ENCODE measurements at regions not wholly inside any gene's neighbourhood (a gene's known extent, or its start where the extent isn't known, plus 50 kb on each side); places are given as distances from the start of the nearest gene placed in this dataset.
A peak's percentile ranks its signal among the peaks of the same experiment; 100 is the strongest.

GRCh38 chr2:8615252-8615575, 66.6 kb upstream of the ID2 start:
- Histone ChIP-seq H3K27ac (ENCODE audit: extremely low read depth, low read depth, low read length) (no peak overlapping the region; the same call in 2 of the 3 replicates), H3K9me3 (replicated peaks; ENCODE audit: control insufficient read depth, insufficient read depth, low read depth, low read length) (peaks cover 6% of the 10 kb centered on the region), H3K79me2 (ENCODE audit: control insufficient read depth, insufficient read depth, low read length) (no peaks in the 10 kb centered on the region), H2AFZ (ENCODE audit: low read depth, low read length) (no peak overlapping the region), H3K4me3 (no peak overlapping the region), H3K36me3 (ENCODE audit: control insufficient read depth, insufficient read depth, low read length) (no peaks in the 10 kb centered on the region), H3K27me3 (ENCODE audit: control insufficient read depth in 2 of 2, insufficient read depth in 2 of 2, low read length in 2 of 2) (peaks cover 0 to 59% of the 10 kb centered on the region in 2 experiments; a peak in 3 of 5 replicates), H3K4me2 (ENCODE audit: insufficient read depth, low read length) (peak overlapping the region; percentile 28; the same call in 1 of the 2 replicates), H4K20me1 (replicated peaks; ENCODE audit: control insufficient read depth, insufficient read depth, low read length) (0 out of 2 replicates have a peak, but pooled peaks cover 5% of the 10 kb centered on the region), H3K9ac (ENCODE audit: insufficient read depth in 1 of 2, low read depth in 2 of 2, low read length in 2 of 2) (no peak overlapping the region; a peak in 1 of 4 replicates), H3K4me1 (replicated peaks in 1 of 2; ENCODE audit: control insufficient read depth in 2 of 2, insufficient read depth in 2 of 2, low read length in 2 of 2) (peaks cover 18% of the 10 kb centered on the region in 2 experiments), H3K9me1 (ENCODE audit: control insufficient read depth, insufficient read depth, low read length) (no peaks in the 10 kb centered on the region)
- CTCF ChIA-PET (ENCODE audit: low intra/inter-chr PET ratio), result no interaction called here
- POLR2A ChIA-PET, result interaction anchor here (0.6 to 2.0 kb wide), 3 partner anchors 9 to 90 kb away, joined by 3 to 6 read pairs (median 4); no protein-coding TSS in a partner anchor
- ATAC-seq (no peak), DNase-seq (ENCODE audit: extremely low read depth in 1 of 4, low spot score in 3 of 4) (no peak), FAIRE-seq (no peak)
- BruUV-seq (replicated peaks), result no TSS peak
- WGBS (ENCODE audit: insufficient coverage, low coverage, missing lambda C conversion rate), result 41% methylated on average over 6 of the region's 6 CpGs
- TF ChIP-seq MTA3 (IDR thresholded peaks at IDR 0.05; ENCODE audit: borderline replicate concordance), result no peak
- 0 out of 2 replicates have a peak, but pooled peaks have one; percentile 11 for TF ChIP-seq ZNF512 (tag; IDR thresholded peaks at IDR 0.05)
- no peak for TF ChIP-seq IRF1 (CRISPR knock-in tag; IDR thresholded peaks at IDR 0.05; ENCODE audit: borderline replicate concordance)
- no peak for TF ChIP-seq MED1 (CRISPR knock-in tag; IDR thresholded peaks at IDR 0.05; ENCODE audit: borderline replicate concordance)
- in situ Hi-C loops (cut with MboI), result no loop called here
- intact Hi-C loops (cut with micrococcal nuclease), result no loop called here

Measured in K562 (cell line).